Panc1 (cell line): ENCODE measurements at regions not wholly inside any gene's neighbourhood (a gene's known extent, or its start where the extent isn't known, plus 50 kb on each side); places are given as distances from the start of the nearest gene placed in this dataset.

ENCODE experiments used
- ATAC-seq: fragments of 200-7000 bp; cut with Tn5 transposase; 2 replicates; pipeline ENCODE4 v1.9.1; 2020; ENCODE audit warnings: mild to moderate bottlenecking, moderate library complexity
- BruUV-seq: library from RNA; stranded (reverse); fragments of 400-500 nt; replicated peaks from 2 replicates; lab custom pipeline; 2021; lab: Mats Ljungman, UMichigan
- CTCF ChIA-PET: fragments of 300-600 bp; sonication (Branson Sonifier 250); formaldehyde crosslinking; loops from one replicate; lab custom pipeline; 2022; ENCODE audit warnings: antibody characterized with exemption; lab: Charles Lee
- POLR2A ChIA-PET: fragments of 300-600 bp; sonication (Branson Sonifier 250); formaldehyde crosslinking; loops from one replicate; lab custom pipeline; 2022; ENCODE audit warnings: antibody characterized with exemption; lab: Charles Lee
- DNase-seq: peaks from one replicate; pipeline ENCODE4 v3.0.0-alpha.2; 2010; ENCODE audit warnings: low read depth, low spot score
- H3K27ac ChIP-seq: 2 replicates; pipeline ENCODE4 v1.5.1; 2011; ENCODE audit warnings: mild to moderate bottlenecking, low read length, inconsistent platforms
- H3K27me3 ChIP-seq: fragments of 200-500 bp; sonication (Bioruptor generic); 2 replicates; pipeline ENCODE4 v1.6.0; 2014; ENCODE audit warnings: low read length, inconsistent platforms; ENCODE audit not compliant: control insufficient read depth, insufficient read depth
- H3K36me3 ChIP-seq: fragments of 200-500 bp; sonication (Bioruptor generic); 2 replicates; pipeline ENCODE4 v1.5.1; 2014; ENCODE audit warnings: inconsistent platforms, mild to moderate bottlenecking, low read length, moderate library complexity; ENCODE audit not compliant: control insufficient read depth, insufficient read depth
- H3K4me1 ChIP-seq: 2 replicates; pipeline ENCODE4 v1.5.1; 2011; ENCODE audit warnings: inconsistent platforms, mild to moderate bottlenecking, low read length, moderate library complexity; ENCODE audit not compliant: control insufficient read depth, insufficient read depth
- H3K4me3 ChIP-seq, 2 experiments: 2 replicates each; pipeline ENCODE4 v1.5.1; 2011 to 2012; ENCODE audit warnings: low read depth in 2 of 2, low read length in 2 of 2, mild to moderate bottlenecking in 2 of 2, inconsistent platforms in 1 of 2, moderate library complexity in 1 of 2
- H3K9me3 ChIP-seq: fragments of 200-500 bp; sonication (Bioruptor generic); 2 replicates; pipeline ENCODE4 v1.5.1; 2014; ENCODE audit warnings: low read depth, mild to moderate bottlenecking, inconsistent platforms, low read length, moderate library complexity; ENCODE audit not compliant: control insufficient read depth, insufficient read depth
- POLR2AphosphoS5 ChIP-seq: IDR thresholded peaks from 2 replicates; pipeline ENCODE4 v1.6.1; 2012; ENCODE audit warnings: mild to moderate bottlenecking, low read depth, low read length, moderate library complexity
- REST ChIP-seq, 2 experiments: IDR thresholded peaks; 2 replicates each; pipeline ENCODE4 v1.6.1; 2011 to 2012; ENCODE audit warnings: low read depth in 2 of 2, control low read depth in 1 of 2, low read length in 1 of 2, mild to moderate bottlenecking in 1 of 2, moderate library complexity in 1 of 2; ENCODE audit not compliant: insufficient read depth in 1 of 2
- SIN3A ChIP-seq: IDR thresholded peaks from 2 replicates; pipeline ENCODE4 v1.6.1; 2012; ENCODE audit warnings: low read depth, mild to moderate bottlenecking, low read length, moderate library complexity, borderline replicate concordance; ENCODE audit not compliant: insufficient read depth
- TCF7L2 ChIP-seq: IDR thresholded peaks from 2 replicates; pipeline ENCODE4 v1.6.1; 2011; ENCODE audit warnings: mild to moderate bottlenecking, low read depth, low read length, inconsistent platforms
- in situ Hi-C: cut with HindIII; loops from 2 replicates; pipeline ENCODE4 v1.10.0; 2016; ENCODE audit warnings: low sequenced_read_pairs, low pct_unique_long_range_greater_than_20kb
- intact Hi-C: fragments of 100-400 bp; cut with micrococcal nuclease; formaldehyde crosslinking; loops from one replicate; pipeline ENCODE4 v1.10.0; 2022; ENCODE audit not compliant: unreplicated experiment
- TF ChIP-seq, protein P1 (sequence below): fragments of 450-650 bp; IDR thresholded peaks from 2 replicates; pipeline ENCODE4 v1.5.1; 2017; ENCODE audit warnings: mild to moderate bottlenecking

DNA sequence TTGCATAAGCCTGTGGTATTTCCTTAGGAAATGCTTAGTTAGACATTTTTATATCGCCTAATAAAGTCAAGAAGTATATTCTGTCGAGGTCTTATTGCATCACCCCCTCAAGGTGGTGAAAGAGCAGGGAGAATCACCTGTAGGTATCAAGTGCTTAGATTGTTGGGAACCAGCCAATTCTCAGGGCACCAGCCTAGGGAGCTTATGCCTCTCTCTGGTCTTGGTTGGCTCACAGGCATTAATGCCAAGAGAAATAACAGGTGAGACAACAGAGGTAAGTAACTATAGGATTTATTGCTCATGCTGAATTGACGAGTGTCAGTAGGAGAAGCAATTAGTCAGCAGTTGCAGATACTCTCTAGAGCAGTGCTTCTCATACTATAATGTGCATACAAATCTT lies 663.3 kb upstream of the ZNF804A start:
- no peaks in the 10 kb centered on the region for H3K4me1 ChIP-seq
- no peak overlapping the region for H3K4me3 ChIP-seq
- H3K9me3 ChIP-seq: no peaks in the 10 kb centered on the region
- in situ Hi-C loops: no loop called here
- ChIA-PET POLR2A (no interaction called here), CTCF (no interaction called here)
- H3K27ac ChIP-seq: no peak overlapping the region
- DNase-seq (no peak), ATAC-seq (no peak)
- H3K36me3 ChIP-seq: no peaks in the 10 kb centered on the region
- no TSS peak for BruUV-seq
- H3K27me3 ChIP-seq: no peaks in the 10 kb centered on the region
- TF ChIP-seq SIN3A: no peak
- TF ChIP-seq, protein P1, sequence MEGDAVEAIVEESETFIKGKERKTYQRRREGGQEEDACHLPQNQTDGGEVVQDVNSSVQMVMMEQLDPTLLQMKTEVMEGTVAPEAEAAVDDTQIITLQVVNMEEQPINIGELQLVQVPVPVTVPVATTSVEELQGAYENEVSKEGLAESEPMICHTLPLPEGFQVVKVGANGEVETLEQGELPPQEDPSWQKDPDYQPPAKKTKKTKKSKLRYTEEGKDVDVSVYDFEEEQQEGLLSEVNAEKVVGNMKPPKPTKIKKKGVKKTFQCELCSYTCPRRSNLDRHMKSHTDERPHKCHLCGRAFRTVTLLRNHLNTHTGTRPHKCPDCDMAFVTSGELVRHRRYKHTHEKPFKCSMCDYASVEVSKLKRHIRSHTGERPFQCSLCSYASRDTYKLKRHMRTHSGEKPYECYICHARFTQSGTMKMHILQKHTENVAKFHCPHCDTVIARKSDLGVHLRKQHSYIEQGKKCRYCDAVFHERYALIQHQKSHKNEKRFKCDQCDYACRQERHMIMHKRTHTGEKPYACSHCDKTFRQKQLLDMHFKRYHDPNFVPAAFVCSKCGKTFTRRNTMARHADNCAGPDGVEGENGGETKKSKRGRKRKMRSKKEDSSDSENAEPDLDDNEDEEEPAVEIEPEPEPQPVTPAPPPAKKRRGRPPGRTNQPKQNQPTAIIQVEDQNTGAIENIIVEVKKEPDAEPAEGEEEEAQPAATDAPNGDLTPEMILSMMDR: no peak
- no peak for TF ChIP-seq REST (IDR thresholded peaks at IDR 0.05; ENCODE audit: insufficient read depth in 1 of 2, low read depth in 2 of 2, low read length in 1 of 2)
- TF ChIP-seq POLR2AphosphoS5: no peak
- intact Hi-C loops: no loop called here

GRCh38 chr2:183937220-183937619 lies 661.1 kb upstream of the ZNF804A start:
- no peaks in the 10 kb centered on the region for H3K36me3 ChIP-seq
- BruUV-seq: no TSS peak
- no peak for DNase-seq
- CTCF ChIA-PET: no interaction called here
- TF ChIP-seq SIN3A (no peak), TCF7L2 (no peak), REST (IDR thresholded peaks at IDR 0.05; ENCODE audit: insufficient read depth in 1 of 2, low read depth in 2 of 2, low read length in 1 of 2) (no peak), POLR2AphosphoS5 (no peak)
- TF ChIP-seq, protein P1: no peak
- no peaks in the 10 kb centered on the region for H3K4me1 ChIP-seq
- no peaks in the 10 kb centered on the region for H3K27me3 ChIP-seq
- POLR2A ChIA-PET: no interaction called here
- ATAC-seq: no peak
- in situ Hi-C loops (no loop called here), intact Hi-C loops (no loop called here)
- H3K9me3 ChIP-seq: no peaks in the 10 kb centered on the region
- no peak overlapping the region for H3K27ac ChIP-seq
- no peak overlapping the region for H3K4me3 ChIP-seq
